ENCODE measurements at regions not wholly inside any gene's neighbourhood (a gene's known extent, or its start where the extent isn't known, plus 50 kb on each side); places are given as distances from the start of the nearest gene placed in this dataset.

DNA sequence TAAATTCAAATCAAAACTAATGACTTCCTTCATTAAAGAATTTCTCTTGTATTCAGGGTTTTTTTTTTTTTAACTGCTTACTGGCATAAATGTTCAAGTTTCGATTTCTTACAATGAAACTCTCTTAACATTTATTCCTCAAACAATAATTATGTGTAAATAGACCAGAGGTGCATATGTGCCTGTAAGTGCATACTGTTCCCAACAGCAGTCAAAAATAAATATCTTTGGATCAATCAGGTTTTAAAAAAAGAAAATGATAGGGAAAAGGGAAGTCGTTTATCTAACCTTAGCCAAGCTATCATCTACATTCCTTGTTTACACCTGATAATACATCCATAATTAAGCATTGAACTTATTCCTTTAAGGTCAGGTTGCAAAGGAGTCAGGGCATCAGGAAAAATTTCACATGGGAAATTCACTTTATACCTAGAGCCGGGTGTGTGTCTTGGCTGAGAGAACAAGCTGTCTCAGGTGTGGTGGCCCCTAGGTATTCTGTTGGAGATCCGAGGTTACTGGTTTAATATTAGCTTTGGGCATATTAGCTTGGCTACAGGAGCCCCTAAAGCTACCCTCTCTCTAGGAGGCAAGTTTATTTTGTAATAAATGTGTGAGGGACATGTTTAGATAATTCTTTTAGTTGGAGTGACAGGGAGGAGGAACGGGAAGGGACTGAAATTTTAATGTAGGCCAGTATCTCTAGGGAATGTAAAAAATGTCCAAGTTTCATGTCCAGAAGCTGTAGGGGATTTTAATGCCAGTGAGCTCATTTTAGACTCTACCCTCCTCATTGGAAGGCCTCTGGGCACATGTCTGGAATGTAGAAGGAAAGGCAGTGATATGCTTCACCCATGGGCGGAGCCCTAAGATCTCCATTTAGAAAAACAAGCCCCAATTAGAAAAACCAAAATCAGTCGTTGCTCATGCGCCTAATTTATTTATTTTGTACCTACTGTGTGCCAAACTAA is 327.9 kb upstream of the PROX1 start:
- TF ChIP-seq CTCF (IDR thresholded peaks at IDR 0.05) (no peak), POLR2AphosphoS5 (IDR thresholded peaks at IDR 0.05) (no peak)
